Nephron (organoid): ENCODE measurements at regions not wholly inside any gene's neighbourhood (a gene's known extent, or its start where the extent isn't known, plus 50 kb on each side); places are given as distances from the start of the nearest gene placed in this dataset.

Source experiments
- H3K27ac Mint-ChIP-seq, 3 experiments: 2 replicates each; pipeline ENCODE4 v1.8.0; 2020; ENCODE audit warnings: mixed read lengths in 3 of 3, mild to moderate bottlenecking in 2 of 3, moderate library complexity in 1 of 3
- H3K27me3 Mint-ChIP-seq: 2 replicates; pipeline ENCODE4 v1.8.0; 2021; ENCODE audit warnings: low read depth, mild to moderate bottlenecking, moderate library complexity, mixed read lengths
- H3K36me3 Mint-ChIP-seq: 2 replicates; pipeline ENCODE4 v1.8.0; 2020; ENCODE audit warnings: low read depth, mixed read lengths
- H3K4me1 Mint-ChIP-seq: 2 replicates; pipeline ENCODE4 v1.8.0; 2020; ENCODE audit warnings: mixed read lengths
- H3K4me3 Mint-ChIP-seq, 3 experiments: 2 replicates each; pipeline ENCODE4 v1.8.0; 2020; ENCODE audit warnings: mild to moderate bottlenecking in 3 of 3, mixed read lengths in 3 of 3, moderate library complexity in 2 of 3
- H3K9me3 Mint-ChIP-seq: 2 replicates; pipeline ENCODE4 v1.8.0; 2020; ENCODE audit warnings: mixed read lengths
- TF ChIP-seq, protein P1 (sequence below), 3 experiments: fragments of 200-600 bp; sonication (generic); IDR thresholded peaks; one replicate each; pipeline ENCODE4 v1.5.0; 2021; ENCODE audit warnings: antibody characterized with exemption in 3 of 3; ENCODE audit not compliant: unreplicated experiment in 3 of 3

DNA sequence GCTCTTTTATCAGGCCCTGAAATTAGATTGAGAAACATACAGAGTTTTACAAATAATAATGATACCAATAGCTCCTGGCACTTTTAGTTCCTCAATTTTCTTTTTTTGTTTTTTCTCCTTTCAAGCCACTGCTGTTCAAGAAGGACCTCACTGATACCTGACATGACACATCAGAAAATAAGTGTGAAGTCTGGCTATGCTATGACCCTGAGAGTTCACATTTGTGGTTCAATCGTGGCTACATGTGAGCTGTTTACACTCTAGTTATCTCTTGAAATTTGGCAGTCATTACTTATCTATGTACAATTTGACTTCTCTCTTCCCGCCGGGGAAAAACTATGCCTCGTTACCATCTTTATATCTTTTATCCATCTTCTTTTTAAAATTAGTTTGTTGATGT lies 686.5 kb downstream of the EPHA4 start:
- Mint-ChIP-seq H3K27me3 (no peaks in the 10 kb centered on the region), H3K4me1 (peaks cover 27% of the 10 kb centered on the region), H3K36me3 (no peaks in the 10 kb centered on the region), H3K9me3 (peaks cover 2% of the 10 kb centered on the region), H3K27ac (no peak overlapping the region), H3K4me3 (no peak overlapping the region)
- TF ChIP-seq, protein P1, sequence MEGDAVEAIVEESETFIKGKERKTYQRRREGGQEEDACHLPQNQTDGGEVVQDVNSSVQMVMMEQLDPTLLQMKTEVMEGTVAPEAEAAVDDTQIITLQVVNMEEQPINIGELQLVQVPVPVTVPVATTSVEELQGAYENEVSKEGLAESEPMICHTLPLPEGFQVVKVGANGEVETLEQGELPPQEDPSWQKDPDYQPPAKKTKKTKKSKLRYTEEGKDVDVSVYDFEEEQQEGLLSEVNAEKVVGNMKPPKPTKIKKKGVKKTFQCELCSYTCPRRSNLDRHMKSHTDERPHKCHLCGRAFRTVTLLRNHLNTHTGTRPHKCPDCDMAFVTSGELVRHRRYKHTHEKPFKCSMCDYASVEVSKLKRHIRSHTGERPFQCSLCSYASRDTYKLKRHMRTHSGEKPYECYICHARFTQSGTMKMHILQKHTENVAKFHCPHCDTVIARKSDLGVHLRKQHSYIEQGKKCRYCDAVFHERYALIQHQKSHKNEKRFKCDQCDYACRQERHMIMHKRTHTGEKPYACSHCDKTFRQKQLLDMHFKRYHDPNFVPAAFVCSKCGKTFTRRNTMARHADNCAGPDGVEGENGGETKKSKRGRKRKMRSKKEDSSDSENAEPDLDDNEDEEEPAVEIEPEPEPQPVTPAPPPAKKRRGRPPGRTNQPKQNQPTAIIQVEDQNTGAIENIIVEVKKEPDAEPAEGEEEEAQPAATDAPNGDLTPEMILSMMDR (IDR thresholded peaks at IDR 0.05; ENCODE audit: unreplicated experiment in 3 of 3), result no peak

DNA sequence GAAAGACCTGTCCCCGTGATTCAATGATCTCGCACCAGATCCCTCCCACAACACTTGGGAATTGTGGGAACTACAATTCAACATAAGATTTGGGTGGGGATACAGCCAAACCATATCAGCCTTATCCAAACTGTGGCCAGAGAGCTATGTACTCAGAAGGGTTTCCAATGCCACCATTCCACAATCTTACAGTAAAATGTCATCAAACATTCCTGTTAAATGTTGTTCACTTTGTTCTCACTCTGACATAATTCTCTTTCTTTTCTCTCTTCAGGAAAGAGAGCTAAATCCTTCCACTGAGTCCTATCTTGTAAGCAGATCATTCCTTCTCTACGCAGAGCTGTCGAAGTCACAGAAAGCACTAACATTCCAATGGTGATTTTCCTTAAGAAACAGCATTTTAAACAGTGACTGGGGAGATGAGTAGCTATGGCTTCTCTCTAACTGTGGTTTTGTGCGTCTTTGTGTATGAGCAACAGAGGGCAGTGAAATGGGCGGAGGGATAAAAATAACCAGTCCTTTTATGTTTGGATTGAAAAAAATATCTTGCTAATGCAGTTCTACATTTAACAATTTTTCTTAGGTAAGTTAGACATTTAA lies 684.7 kb downstream of the EPHA4 start:
- H3K4me1 Mint-ChIP-seq, result peaks cover 12% of the 10 kb centered on the region

DNA sequence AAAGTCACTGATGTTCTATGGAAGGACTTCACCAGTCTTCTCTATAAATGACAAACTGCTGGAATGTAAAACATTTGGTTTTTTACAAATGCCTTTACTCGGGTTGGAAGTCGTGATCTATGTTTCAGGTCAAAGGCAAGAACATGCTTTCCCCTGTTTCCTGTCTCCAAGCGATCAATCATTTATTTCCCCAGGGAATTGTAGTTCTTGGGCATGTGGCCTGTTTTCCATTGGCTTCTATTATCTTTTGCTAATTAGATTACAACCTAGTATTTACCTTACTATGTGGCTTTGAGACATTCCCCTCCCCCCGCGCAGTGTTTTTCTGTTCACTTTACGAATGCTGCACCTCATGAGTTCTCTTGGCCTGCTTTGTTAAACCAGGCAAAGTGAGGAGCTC lies 684.2 kb downstream of the EPHA4 start:
- Mint-ChIP-seq H3K4me3 (no peak overlapping the region), H3K27me3 (no peaks in the 10 kb centered on the region), H3K4me1 (peaks cover 8% of the 10 kb centered on the region), H3K27ac (peak overlapping the region in 1 of 3 experiments; percentile 46), H3K36me3 (no peaks in the 10 kb centered on the region), H3K9me3 (peaks cover 2% of the 10 kb centered on the region)
- TF ChIP-seq, protein P1 (IDR thresholded peaks at IDR 0.05; ENCODE audit: unreplicated experiment in 3 of 3), result no peak

More for the DNA sequence above, 684.7 kb downstream of the EPHA4 start:
- H3K27me3 Mint-ChIP-seq, result no peaks in the 10 kb centered on the region
- no peaks in the 10 kb centered on the region for H3K36me3 Mint-ChIP-seq
- H3K4me3 Mint-ChIP-seq, result no peak overlapping the region
- peak overlapping the region in 1 of 3 experiments; percentile 46 for H3K27ac Mint-ChIP-seq
- TF ChIP-seq, protein P1 (IDR thresholded peaks at IDR 0.05; ENCODE audit: unreplicated experiment in 3 of 3), result no peak
- H3K9me3 Mint-ChIP-seq, result peaks cover 2% of the 10 kb centered on the region

DNA sequence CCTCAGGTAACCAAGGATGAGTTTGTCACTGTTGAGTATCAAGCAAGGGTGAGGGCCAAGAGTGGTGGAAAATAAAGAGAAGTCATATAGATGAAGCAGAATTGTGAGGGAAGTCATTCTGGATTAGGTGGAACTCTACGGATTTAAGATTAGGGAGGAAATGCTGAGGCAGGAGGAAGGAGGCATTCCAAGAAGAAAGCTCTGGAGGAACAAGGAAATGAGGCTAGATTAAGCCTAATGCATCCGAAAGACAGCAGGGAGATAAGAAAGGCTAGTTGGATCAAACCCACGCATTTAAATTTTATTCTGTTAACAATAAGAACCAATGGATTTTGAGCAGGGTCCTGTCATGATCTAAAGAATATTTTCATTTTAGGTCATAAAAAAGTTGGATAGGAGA lies 681.2 kb downstream of the EPHA4 start:
- no peak overlapping the region for H3K27ac Mint-ChIP-seq
- H3K9me3 Mint-ChIP-seq, result peaks cover under 1% of the 10 kb centered on the region
- TF ChIP-seq, protein P1 (IDR thresholded peaks at IDR 0.05; ENCODE audit: unreplicated experiment in 3 of 3), result no peak
- H3K4me3 Mint-ChIP-seq, result no peak overlapping the region
- peaks cover 8% of the 10 kb centered on the region for H3K4me1 Mint-ChIP-seq
- H3K27me3 Mint-ChIP-seq, result no peaks in the 10 kb centered on the region
- no peaks in the 10 kb centered on the region for H3K36me3 Mint-ChIP-seq

DNA sequence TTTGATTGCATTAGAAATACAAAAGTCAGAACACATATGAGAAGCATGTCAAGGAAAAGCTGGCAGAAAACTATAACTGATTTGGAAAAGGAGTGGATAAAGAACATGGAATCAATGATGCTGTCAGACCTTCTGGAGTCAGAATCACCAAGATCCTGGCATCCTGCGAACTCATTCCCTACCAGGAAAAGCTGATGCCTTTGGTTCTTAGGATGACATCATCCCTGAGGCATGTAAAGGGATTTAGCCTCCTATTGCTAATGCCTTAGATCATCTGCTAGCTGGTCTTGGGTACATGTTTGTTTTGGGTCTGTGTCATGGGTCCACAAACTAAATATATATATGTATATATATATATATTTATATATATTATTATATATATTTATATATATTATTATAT lies 680.7 kb downstream of the EPHA4 start:
- H3K4me1 Mint-ChIP-seq, result peaks cover 8% of the 10 kb centered on the region
- TF ChIP-seq, protein P1 (IDR thresholded peaks at IDR 0.05; ENCODE audit: unreplicated experiment in 3 of 3), result no peak
- no peaks in the 10 kb centered on the region for H3K36me3 Mint-ChIP-seq
- H3K27ac Mint-ChIP-seq, result no peak overlapping the region
- no peaks in the 10 kb centered on the region for H3K9me3 Mint-ChIP-seq
- no peaks in the 10 kb centered on the region for H3K27me3 Mint-ChIP-seq
- no peak overlapping the region for H3K4me3 Mint-ChIP-seq

DNA sequence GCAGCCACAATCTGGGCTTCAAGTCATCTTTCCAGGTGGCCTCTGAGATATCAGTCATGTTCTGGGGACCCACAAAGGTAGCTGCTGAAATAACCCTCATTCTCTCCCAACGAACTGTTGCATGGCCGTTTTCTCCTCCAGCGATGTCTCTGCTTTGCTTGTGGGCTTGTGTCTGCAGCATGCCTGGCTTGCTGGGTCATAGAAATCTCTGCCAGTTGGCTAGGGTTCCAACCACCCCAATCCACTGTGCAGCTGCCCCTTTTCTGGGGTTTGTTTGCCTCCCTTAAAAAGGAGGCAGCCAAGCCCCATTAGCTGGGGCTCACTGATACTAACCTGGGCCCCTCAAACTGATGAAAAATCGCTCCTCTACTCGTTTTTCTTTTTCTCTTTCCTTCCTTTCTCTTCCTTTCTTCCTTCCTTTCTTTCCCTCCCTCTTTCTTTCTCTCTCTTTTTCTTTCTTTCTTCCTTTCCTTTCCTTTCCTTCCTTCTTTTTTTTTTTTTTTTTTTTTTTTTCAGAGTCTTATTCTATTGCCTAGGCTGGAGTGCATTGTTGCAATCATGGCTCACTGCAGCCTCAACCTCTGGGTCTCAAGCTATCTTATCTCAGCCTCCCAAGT lies 680.0 kb downstream of the EPHA4 start:
- TF ChIP-seq, protein P1 (IDR thresholded peaks at IDR 0.05; ENCODE audit: unreplicated experiment in 3 of 3), result no peak
- no peaks in the 10 kb centered on the region for H3K9me3 Mint-ChIP-seq
- H3K4me1 Mint-ChIP-seq, result peaks cover 8% of the 10 kb centered on the region
- no peaks in the 10 kb centered on the region for H3K36me3 Mint-ChIP-seq
- no peaks in the 10 kb centered on the region for H3K27me3 Mint-ChIP-seq
- no peak overlapping the region for H3K4me3 Mint-ChIP-seq
- H3K27ac Mint-ChIP-seq, result no peak overlapping the region
